HG03025 (cell line): ENCODE measurements at regions not wholly inside any gene's neighbourhood (a gene's known extent, or its start where the extent isn't known, plus 50 kb on each side); places are given as distances from the start of the nearest gene placed in this dataset.

Source experiments
- ATAC-seq: cut with Tn5 transposase; IDR thresholded peaks from one replicate; pipeline ENCODE4 v1.9.1; 2021; ENCODE audit warnings: mild to moderate bottlenecking, moderate library complexity; ENCODE audit not compliant: unreplicated experiment, low FRiP score

- ATAC-seq, result no peak
Measured at GRCh38 chr5:53430618-53431252, 49.7 kb upstream of the FST start.
